ENCODE measurements at regions not wholly inside any gene's neighbourhood (a gene's known extent, or its start where the extent isn't known, plus 50 kb on each side); places are given as distances from the start of the nearest gene placed in this dataset.

- H3K9me3 Mint-ChIP-seq, result no peaks in the 10 kb centered on the region
- H3K36me3 Mint-ChIP-seq, result no peaks in the 10 kb centered on the region
- POLR2A ChIA-PET, result no interaction called here
- H3K4me3 Mint-ChIP-seq, result no peak overlapping the region
- H3K27me3 Mint-ChIP-seq, result peaks cover 0 to 10% (median 4%) of the 10 kb centered on the region in 5 donors
- DNase-seq, result no peak
- no peaks in the 10 kb centered on the region for H3K4me1 Mint-ChIP-seq
- H3K27ac Mint-ChIP-seq, result no peak overlapping the region
- ATAC-seq, result no peak
Measured at GRCh38 chr18:56333146-56333545, 305.2 kb downstream of the TXNL1 start.

- Mint-ChIP-seq H3K27me3 (peaks cover 0 to 10% (median 4%) of the 10 kb centered on the region in 5 donors), H3K27ac (no peak overlapping the region), H3K9me3 (no peaks in the 10 kb centered on the region), H3K4me3 (no peak overlapping the region), H3K4me1 (no peaks in the 10 kb centered on the region), H3K36me3 (no peaks in the 10 kb centered on the region)
- POLR2A ChIA-PET, result no interaction called here
- no peak for DNase-seq
- ATAC-seq, result no peak
Measured at GRCh38 chr18:56332371-56332770, 306.0 kb downstream of the TXNL1 start.

- POLR2A ChIA-PET, result no interaction called here
- no peak for DNase-seq
- no peaks in the 10 kb centered on the region for H3K9me3 Mint-ChIP-seq
Measured at GRCh38 chr18:56330366-56331110, 307.9 kb downstream of the TXNL1 start.

GRCh38 chr18:56329536-56329935, 308.9 kb downstream of the TXNL1 start:
- Mint-ChIP-seq H3K27ac (no peak overlapping the region), H3K4me1 (no peaks in the 10 kb centered on the region), H3K9me3 (no peaks in the 10 kb centered on the region), H3K4me3 (no peak overlapping the region), H3K27me3 (peaks cover 0 to 10% (median 4%) of the 10 kb centered on the region in 5 donors), H3K36me3 (no peaks in the 10 kb centered on the region)
- DNase-seq (no peak), ATAC-seq (no peak)
- POLR2A ChIA-PET, result no interaction called here

More at GRCh38 chr18:56330366-56331110, 307.9 kb downstream of the TXNL1 start:
- Mint-ChIP-seq H3K27me3 (peaks cover 0 to 10% (median 4%) of the 10 kb centered on the region in 5 donors), H3K4me3 (no peak overlapping the region), H3K27ac (no peak overlapping the region), H3K4me1 (no peaks in the 10 kb centered on the region), H3K36me3 (no peaks in the 10 kb centered on the region)
- ATAC-seq, result no peak

GRCh38 chr18:56327191-56327885, 311.1 kb downstream of the TXNL1 start:
- no peaks in the 10 kb centered on the region for H3K36me3 Mint-ChIP-seq
- H3K4me1 Mint-ChIP-seq, result peaks cover 0 to 2% (median 0%) of the 10 kb centered on the region in 4 donors
- no peak for ATAC-seq
- POLR2A ChIA-PET, result no interaction called here
- H3K27ac Mint-ChIP-seq, result no peak overlapping the region
- H3K4me3 Mint-ChIP-seq, result no peak overlapping the region
- DNase-seq, result no peak
- no peaks in the 10 kb centered on the region for H3K9me3 Mint-ChIP-seq
- H3K27me3 Mint-ChIP-seq, result peaks cover 0 to 10% (median 4%) of the 10 kb centered on the region in 5 donors

GRCh38 chr18:56326336-56327072, 311.9 kb downstream of the TXNL1 start:
- POLR2A ChIA-PET, result no interaction called here
- Mint-ChIP-seq H3K27ac (no peak overlapping the region), H3K9me3 (no peaks in the 10 kb centered on the region), H3K4me3 (no peak overlapping the region), H3K4me1 (peaks cover 0 to 5% (median 0%) of the 10 kb centered on the region in 4 donors), H3K27me3 (peaks cover 0 to 10% (median 4%) of the 10 kb centered on the region in 5 donors), H3K36me3 (no peaks in the 10 kb centered on the region)
- ATAC-seq (no peak), DNase-seq (no peak)

- H3K27ac Mint-ChIP-seq, result no peak overlapping the region
- no peak for DNase-seq
- no peak for ATAC-seq
- peaks cover 0 to 2% (median 0%) of the 10 kb centered on the region in 3 donors for H3K36me3 Mint-ChIP-seq
- peaks cover 0 to 26% (median 0%) of the 10 kb centered on the region in 4 donors for H3K4me1 Mint-ChIP-seq
- H3K4me3 Mint-ChIP-seq, result no peak overlapping the region
- H3K9me3 Mint-ChIP-seq, result no peaks in the 10 kb centered on the region
- POLR2A ChIA-PET, result no interaction called here
- H3K27me3 Mint-ChIP-seq, result peaks cover 0 to 5% (median 0%) of the 10 kb centered on the region in 5 donors
Measured at GRCh38 chr18:56323673-56324072, 314.7 kb downstream of the TXNL1 start.

- Mint-ChIP-seq H3K9me3 (no peaks in the 10 kb centered on the region), H3K4me1 (peaks cover 0 to 33% (median 0%) of the 10 kb centered on the region in 4 donors), H3K4me3 (no peak overlapping the region), H3K27ac (no peak overlapping the region), H3K27me3 (peaks cover 0 to 9% (median 0%) of the 10 kb centered on the region in 5 donors), H3K36me3 (peaks cover 0 to 2% (median 0%) of the 10 kb centered on the region in 3 donors)
- ATAC-seq, result no peak
- POLR2A ChIA-PET, result no interaction called here
- DNase-seq, result no peak
Measured at GRCh38 chr18:56322406-56322805, 316.0 kb downstream of the TXNL1 start.

GRCh38 chr18:56321470-56321869, 316.9 kb downstream of the TXNL1 start:
- Mint-ChIP-seq H3K4me3 (no peak overlapping the region), H3K27me3 (peaks cover 0 to 9% (median 0%) of the 10 kb centered on the region in 5 donors), H3K36me3 (peaks cover 0 to 2% (median 0%) of the 10 kb centered on the region in 3 donors), H3K4me1 (peaks cover 0 to 33% (median 0%) of the 10 kb centered on the region in 4 donors), H3K9me3 (no peaks in the 10 kb centered on the region), H3K27ac (no peak overlapping the region)
- ATAC-seq (no peak), DNase-seq (no peak)
- POLR2A ChIA-PET, result no interaction called here

- Mint-ChIP-seq H3K36me3 (peaks cover 0 to 2% (median 0%) of the 10 kb centered on the region in 3 donors), H3K4me1 (peaks cover 0 to 33% (median 0%) of the 10 kb centered on the region in 4 donors), H3K27me3 (peaks cover 0 to 9% (median 0%) of the 10 kb centered on the region in 5 donors), H3K4me3 (no peak overlapping the region), H3K27ac (no peak overlapping the region), H3K9me3 (no peaks in the 10 kb centered on the region)
- POLR2A ChIA-PET, result no interaction called here
- DNase-seq (no peak), ATAC-seq (no peak)
Measured at GRCh38 chr18:56319953-56320352, 318.4 kb downstream of the TXNL1 start.

GRCh38 chr18:56316727-56317126, 321.7 kb downstream of the TXNL1 start:
- Mint-ChIP-seq H3K27ac (no peak overlapping the region), H3K27me3 (peaks cover 0 to 9% (median 0%) of the 10 kb centered on the region in 5 donors), H3K36me3 (peaks cover 0 to 2% (median 0%) of the 10 kb centered on the region in 3 donors), H3K4me1 (peaks cover 0 to 31% (median 0%) of the 10 kb centered on the region in 4 donors), H3K9me3 (no peaks in the 10 kb centered on the region), H3K4me3 (no peak overlapping the region)
- POLR2A ChIA-PET, result no interaction called here
- DNase-seq, result no peak
- ATAC-seq, result no peak

- Mint-ChIP-seq H3K27me3 (peaks cover 0 to 9% (median 0%) of the 10 kb centered on the region in 5 donors), H3K4me1 (peaks cover 0 to 17% (median 0%) of the 10 kb centered on the region in 4 donors), H3K4me3 (no peak overlapping the region), H3K27ac (no peak overlapping the region), H3K9me3 (no peaks in the 10 kb centered on the region), H3K36me3 (peaks cover 0 to 2% (median 0%) of the 10 kb centered on the region in 3 donors)
- POLR2A ChIA-PET, result no interaction called here
- ATAC-seq, result no peak
- no peak for DNase-seq
Measured at GRCh38 chr18:56315363-56315762, 323.0 kb downstream of the TXNL1 start.

GRCh38 chr18:56314396-56314795, 324.0 kb downstream of the TXNL1 start:
- Mint-ChIP-seq H3K27me3 (peaks cover 0 to 8% (median 0%) of the 10 kb centered on the region in 5 donors), H3K4me3 (no peak overlapping the region), H3K9me3 (no peaks in the 10 kb centered on the region), H3K36me3 (no peaks in the 10 kb centered on the region), H3K27ac (no peak overlapping the region), H3K4me1 (peaks cover 0 to 11% (median 0%) of the 10 kb centered on the region in 4 donors)
- POLR2A ChIA-PET, result no interaction called here
- ATAC-seq, result no peak
- DNase-seq, result no peak
